ENCODE measurements at regions not wholly inside any gene's neighbourhood (a gene's known extent, or its start where the extent isn't known, plus 50 kb on each side); places are given as distances from the start of the nearest gene placed in this dataset.
"Not testable (repeated sequence)": the region's sequence is repeated elsewhere in the genome, so short reads cannot be mapped to it uniquely, and the experiment has no call there.

- DNase-seq (ENCODE audit: low spot score) = not testable (repeated sequence)
Observed at GRCh38 chrX:108843039-108843438, 106.7 kb upstream of the IRS4 start.

DNA sequence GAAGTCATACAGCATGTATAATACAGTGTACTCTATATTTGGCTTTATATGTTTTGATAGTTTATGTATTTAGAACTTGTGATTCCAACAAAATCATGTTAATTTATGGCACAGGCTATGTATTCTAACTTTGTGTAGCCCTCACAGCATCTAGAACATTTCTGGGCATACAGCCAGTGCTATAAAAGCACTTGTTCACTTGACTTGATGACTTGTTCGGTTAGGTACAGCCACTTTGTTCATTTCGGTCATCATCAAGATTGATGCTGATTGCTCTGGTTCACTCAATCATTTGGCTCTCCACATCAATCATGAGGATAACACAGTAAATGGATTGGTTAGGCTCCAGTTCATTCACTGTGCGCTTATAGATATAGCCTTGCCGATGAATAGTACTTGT is 97.6 kb upstream of the IRS4 start:
- no peak for DNase-seq (ENCODE audit: low spot score)

GRCh38 chrX:108811891-108812290 is 75.5 kb upstream of the IRS4 start:
- no peak for DNase-seq (ENCODE audit: low spot score)

DNA sequence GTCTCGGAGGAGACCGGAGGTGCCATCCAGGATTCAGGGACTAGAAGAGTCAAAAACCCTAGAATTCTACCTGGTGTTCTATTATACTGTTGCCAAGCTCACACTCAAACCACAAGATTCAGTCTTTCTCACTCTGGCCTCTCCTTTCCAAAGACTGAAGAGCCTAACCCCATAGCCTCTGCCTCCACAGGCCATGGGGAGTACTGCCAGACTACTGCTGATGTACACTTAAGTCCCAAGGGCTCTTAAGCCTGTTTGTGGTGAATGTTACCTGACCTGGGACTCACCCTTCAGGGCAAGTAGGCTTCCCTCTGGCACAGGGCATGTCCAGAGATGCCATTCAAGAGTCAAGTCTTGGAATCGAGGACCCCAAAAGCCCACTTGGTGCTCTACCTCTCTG is 58.9 kb upstream of the IRS4 start:
- no peak for DNase-seq (ENCODE audit: low spot score)
